Kidney capillary endothelial cell (primary cell): ENCODE measurements at regions not wholly inside any gene's neighbourhood (a gene's known extent, or its start where the extent isn't known, plus 50 kb on each side); places are given as distances from the start of the nearest gene placed in this dataset.

Experiments used
- DNase-seq: peaks from one replicate; pipeline ENCODE4 v3.0.0-alpha.2; 2018; ENCODE audit warnings: low spot score

GRCh38 chr4:125517831-125518230, 203.1 kb downstream of the FAT4 start:
- DNase-seq: no peak

GRCh38 chr4:125518281-125518680, 203.5 kb downstream of the FAT4 start:
- no peak for DNase-seq

GRCh38 chr4:125519371-125520146, 204.8 kb downstream of the FAT4 start:
- no peak for DNase-seq

GRCh38 chr4:125520258-125520990, 205.7 kb downstream of the FAT4 start:
- no peak for DNase-seq

GRCh38 chr4:125522588-125522987, 207.8 kb downstream of the FAT4 start:
- no peak for DNase-seq

GRCh38 chr4:125522992-125523391, 208.2 kb downstream of the FAT4 start:
- no peak for DNase-seq

- DNase-seq: no peak
Measured at GRCh38 chr4:125526420-125526819, 211.7 kb downstream of the FAT4 start.

GRCh38 chr4:125527681-125528080, 212.9 kb downstream of the FAT4 start:
- no peak for DNase-seq

GRCh38 chr4:125529071-125529470, 214.3 kb downstream of the FAT4 start:
- no peak for DNase-seq

- DNase-seq: no peak
Measured at GRCh38 chr4:125538670-125539069, 223.9 kb downstream of the FAT4 start.

- DNase-seq: no peak
Measured at GRCh38 chr4:125539691-125540090, 224.9 kb downstream of the FAT4 start.

GRCh38 chr4:125541836-125542385, 227.2 kb downstream of the FAT4 start:
- no peak for DNase-seq

GRCh38 chr4:125546272-125546671, 231.5 kb downstream of the FAT4 start:
- DNase-seq: no peak

GRCh38 chr4:125547836-125548235, 233.1 kb downstream of the FAT4 start:
- no peak for DNase-seq

- no peak for DNase-seq
Measured at GRCh38 chr4:125550769-125551168, 236.0 kb downstream of the FAT4 start.

GRCh38 chr4:125551466-125551865, 236.7 kb downstream of the FAT4 start:
- no peak for DNase-seq

GRCh38 chr4:125551967-125552366, 237.2 kb downstream of the FAT4 start:
- DNase-seq: no peak

GRCh38 chr4:125572601-125573000, 257.8 kb downstream of the FAT4 start:
- no peak for DNase-seq

GRCh38 chr4:125573368-125573767, 258.6 kb downstream of the FAT4 start:
- DNase-seq: no peak

GRCh38 chr4:125573786-125574185, 259.0 kb downstream of the FAT4 start:
- DNase-seq: no peak

GRCh38 chr4:125582302-125582701, 267.5 kb downstream of the FAT4 start:
- DNase-seq: peak; percentile 38

- no peak for DNase-seq
Measured at GRCh38 chr4:125590158-125590557, 275.4 kb downstream of the FAT4 start.

GRCh38 chr4:125591290-125591689, 276.5 kb downstream of the FAT4 start:
- no peak for DNase-seq
